ENCODE measurements at regions not wholly inside any gene's neighbourhood (a gene's known extent, or its start where the extent isn't known, plus 50 kb on each side); places are given as distances from the start of the nearest gene placed in this dataset.

DNA sequence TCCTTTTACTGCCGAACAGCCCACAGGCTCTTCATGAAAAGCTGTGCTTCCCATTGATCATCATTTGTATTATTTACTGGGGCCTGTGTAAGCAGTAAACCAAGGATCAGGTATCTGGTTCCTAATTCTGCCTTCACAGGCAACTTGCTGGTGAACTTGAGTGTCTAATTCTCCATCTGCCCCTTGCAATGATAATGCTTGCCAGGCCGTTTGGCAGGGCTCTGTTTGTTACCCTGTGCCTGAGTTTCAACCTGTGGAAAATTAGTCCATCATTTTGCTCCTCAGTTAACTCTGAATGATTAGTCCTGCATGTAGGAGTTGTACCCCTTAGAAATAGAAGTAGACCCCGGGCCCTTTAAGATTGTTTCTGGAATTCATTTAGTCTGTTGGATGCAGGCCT lies 298.4 kb upstream of the CADM1 start:
- no peak overlapping the region for H3K4me3 ChIP-seq (ENCODE audit: low read depth, low read length)
- no peak for DNase-seq (ENCODE audit: low read depth)

DNA sequence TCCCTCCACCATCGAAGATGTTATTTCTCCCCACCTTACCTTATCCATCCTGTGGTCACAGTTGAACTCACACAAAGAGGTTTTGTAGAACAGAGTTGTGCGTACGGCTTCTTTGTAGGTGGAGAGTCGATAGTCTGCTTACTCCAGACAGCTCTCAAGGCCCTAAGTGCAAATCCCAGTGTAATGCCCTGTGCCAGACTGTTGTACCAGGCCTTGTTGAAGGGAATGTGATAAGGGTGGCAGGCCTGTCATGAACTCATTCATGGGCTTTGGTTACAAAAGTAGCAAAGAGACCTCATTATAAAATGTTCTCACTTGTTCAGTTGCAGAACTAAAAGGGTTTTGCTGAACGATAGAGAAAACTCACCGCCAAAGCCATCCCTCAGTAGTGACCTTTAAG lies 288.7 kb upstream of the CADM1 start:
- no peak for DNase-seq (ENCODE audit: low read depth)
- H3K4me3 ChIP-seq (ENCODE audit: low read depth, low read length): no peak overlapping the region

DNA sequence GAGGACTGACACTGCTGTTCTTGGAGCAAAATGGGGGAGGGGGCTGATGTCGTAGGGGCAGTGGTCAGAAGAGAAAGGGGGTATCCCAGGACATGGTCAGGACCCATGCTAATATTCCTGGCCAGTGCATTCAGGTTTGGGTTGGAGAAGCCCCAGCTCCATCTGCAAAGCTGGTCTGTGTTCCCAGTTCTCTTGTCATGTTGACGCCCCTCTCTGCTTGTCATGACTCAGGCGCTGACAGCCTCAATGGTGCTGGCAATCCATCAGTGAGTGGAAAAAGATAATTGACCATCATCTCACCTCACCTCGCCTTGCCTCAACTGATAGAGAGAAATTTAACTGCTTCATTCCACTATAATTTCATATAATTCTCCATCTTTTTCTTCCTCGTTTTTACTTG lies 283.1 kb upstream of the CADM1 start:
- no peak overlapping the region for H3K4me3 ChIP-seq (ENCODE audit: low read depth, low read length)
- no peak for DNase-seq (ENCODE audit: low read depth)

DNA sequence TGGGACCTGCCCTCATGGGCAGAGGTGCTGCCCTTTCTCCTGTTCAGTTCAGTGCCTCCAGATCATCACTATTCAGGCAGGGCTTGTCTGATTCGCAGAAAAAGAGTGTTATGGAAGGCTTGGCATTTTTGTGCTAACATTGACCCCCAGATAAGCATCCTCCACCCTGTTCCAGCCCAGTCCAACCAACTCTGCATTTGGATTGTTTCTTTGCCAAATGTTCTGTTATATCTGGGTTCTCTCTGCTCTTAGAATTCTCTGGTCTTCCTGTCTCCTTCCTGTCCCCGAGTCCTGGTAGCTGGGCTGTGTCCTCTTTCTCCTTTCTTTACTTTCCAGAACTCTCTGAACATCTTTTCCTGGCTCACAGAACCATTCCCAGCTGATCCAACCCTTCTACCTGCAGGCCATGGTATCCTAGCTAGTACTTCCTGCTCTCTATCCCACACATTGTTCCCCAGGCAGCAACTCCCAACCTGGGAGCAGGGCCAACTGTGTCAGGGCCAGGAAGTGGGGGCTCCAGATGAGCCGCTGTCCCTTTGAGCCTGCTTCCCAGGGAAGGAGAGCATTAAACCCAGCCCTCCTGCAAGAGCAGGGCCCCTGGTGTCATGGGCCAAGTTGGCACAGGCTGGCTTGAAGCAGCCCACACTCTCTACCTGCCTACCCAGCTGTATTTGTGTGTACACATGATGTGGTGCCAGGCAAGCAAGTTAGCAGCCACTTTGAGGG lies 280.7 kb upstream of the CADM1 start:
- no peak for DNase-seq (ENCODE audit: low read depth)

DNA sequence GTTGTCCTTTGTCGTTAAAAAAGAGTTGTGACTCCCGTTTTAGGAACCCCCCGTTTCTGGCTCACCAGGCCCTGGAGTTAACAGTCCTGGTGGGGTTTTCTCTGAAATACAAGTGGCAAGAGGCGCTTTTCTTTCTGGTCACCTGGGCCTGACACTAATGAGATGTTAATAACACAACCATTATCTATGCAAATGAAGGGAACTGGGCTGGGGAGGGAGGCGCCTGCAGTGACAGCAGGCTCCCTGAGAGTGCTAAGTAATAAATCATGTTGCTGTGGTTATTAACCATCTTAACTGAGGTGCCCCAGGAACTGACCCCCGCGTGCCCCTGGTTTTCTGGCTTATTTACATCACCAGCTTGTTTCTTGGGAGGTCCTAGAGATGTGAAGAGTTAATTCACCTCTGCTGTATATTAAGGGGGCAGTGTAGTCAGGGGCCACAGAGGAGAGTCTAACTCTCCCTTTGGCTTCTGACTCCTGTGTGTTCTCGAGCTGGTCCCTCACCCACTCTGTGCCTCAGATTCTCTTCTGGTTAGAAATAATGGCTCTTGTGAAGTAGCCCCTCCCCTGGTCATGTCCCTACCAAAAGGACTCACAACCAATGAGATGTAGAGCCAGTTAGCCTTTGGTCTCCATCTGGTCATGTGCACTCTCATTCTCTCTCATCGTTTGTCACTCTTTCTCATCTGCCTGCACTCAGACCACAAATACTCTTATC lies 276.6 kb upstream of the CADM1 start:
- H3K4me3 ChIP-seq (ENCODE audit: low read depth, low read length): no peak overlapping the region
- no peak for DNase-seq (ENCODE audit: low read depth)

More for the DNA sequence above, 280.7 kb upstream of the CADM1 start:
- no peak overlapping the region for H3K4me3 ChIP-seq (ENCODE audit: low read depth, low read length)

DNA sequence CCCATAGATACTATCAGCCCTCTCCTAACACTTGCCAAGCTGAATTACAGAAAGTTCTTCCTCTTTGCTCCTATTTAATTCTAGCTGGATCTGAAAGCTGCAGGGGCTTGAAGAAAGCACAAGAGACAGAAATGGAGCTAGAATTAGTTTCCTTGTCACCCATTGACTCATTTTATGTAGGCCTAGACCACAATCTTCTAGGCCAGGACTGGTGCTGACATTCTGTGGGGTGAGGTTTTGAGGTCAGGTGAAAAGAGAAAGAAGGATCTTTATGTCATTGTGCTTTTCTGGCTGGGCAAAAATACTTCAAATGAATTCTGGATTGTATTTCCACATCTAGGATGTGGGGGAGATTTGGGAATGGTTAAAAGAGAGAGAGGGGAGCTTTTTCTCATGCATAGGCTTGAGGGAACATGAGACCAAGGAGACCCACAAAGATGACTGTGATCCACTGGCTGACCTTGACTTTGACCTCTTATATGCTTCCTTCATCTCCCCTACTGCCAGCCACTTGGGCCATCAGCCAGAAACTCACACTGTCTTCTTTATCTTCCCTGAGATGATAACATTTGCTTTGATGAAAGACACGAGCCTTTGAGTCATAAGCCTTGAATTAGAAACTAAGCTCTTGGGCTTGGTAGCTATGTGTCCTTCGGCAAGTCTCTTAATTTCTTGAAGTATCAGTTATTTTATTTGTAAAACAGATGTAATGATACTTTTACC lies 274.9 kb upstream of the CADM1 start:
- H3K4me3 ChIP-seq (ENCODE audit: low read depth, low read length): no peak overlapping the region
- no peak for DNase-seq (ENCODE audit: low read depth)

DNA sequence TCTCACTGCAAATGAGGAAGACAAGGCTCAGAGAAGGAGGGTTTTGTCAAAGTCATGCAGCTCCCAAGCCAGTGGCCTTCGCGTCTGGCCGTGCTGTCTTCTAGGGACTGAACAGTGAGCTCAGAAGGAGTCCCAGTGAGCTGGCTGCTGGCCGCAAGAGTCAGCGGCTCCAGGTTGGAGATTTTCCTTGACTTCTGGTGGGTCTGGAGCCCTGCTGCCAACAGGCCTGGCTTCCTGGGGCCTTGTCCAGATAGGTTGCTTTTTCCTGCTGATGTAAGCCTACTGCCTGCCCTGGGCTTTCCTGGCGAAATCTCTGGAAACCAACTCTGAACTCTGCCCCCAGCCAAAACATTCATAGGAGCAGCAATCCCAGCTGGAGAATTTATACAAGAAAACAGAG lies 272.7 kb upstream of the CADM1 start:
- H3K4me3 ChIP-seq (ENCODE audit: low read depth, low read length): no peak overlapping the region
- DNase-seq (ENCODE audit: low read depth): no peak

DNA sequence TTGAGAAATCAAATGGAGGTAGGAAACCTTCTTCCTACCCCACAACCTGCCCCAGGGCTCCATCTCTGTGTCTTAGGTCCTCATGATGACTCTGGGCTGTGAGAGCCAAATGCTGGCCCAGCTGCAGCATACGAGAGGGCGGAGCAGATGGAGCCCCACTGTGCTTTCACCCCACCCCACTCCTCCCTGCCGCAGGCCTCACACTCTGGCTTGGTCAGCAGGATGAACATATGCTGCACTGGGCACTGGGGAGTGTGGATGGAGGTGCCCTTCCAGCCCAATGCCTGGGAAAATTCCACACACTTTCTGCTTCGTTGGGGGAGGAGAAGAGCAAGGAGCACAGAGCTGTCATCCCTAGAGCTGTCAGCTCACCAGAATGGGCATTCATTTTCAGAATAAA lies 271.6 kb upstream of the CADM1 start:
- no peak overlapping the region for H3K4me3 ChIP-seq (ENCODE audit: low read depth, low read length)
- no peak for DNase-seq (ENCODE audit: low read depth)

DNA sequence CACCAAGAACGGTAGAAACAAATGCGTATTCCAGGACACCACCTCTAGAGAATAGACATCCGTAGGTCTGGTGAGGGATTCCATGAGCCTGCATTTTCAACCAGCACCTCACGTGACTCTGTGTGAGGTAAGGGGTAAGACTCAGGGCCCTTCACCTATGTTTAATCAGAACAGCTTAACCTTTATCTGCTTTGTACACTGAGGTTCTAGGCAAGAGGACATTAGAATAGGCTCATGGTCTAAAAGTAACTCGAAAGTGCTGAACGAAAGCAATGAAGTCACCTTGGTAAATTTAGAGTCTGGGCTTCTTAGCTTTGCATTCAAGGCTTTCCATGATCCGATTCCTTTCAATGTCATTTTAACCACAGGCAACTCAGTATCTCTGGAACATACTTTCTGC lies 270.5 kb upstream of the CADM1 start:
- no peak for DNase-seq (ENCODE audit: low read depth)
- H3K4me3 ChIP-seq (ENCODE audit: low read depth, low read length): no peak overlapping the region

DNA sequence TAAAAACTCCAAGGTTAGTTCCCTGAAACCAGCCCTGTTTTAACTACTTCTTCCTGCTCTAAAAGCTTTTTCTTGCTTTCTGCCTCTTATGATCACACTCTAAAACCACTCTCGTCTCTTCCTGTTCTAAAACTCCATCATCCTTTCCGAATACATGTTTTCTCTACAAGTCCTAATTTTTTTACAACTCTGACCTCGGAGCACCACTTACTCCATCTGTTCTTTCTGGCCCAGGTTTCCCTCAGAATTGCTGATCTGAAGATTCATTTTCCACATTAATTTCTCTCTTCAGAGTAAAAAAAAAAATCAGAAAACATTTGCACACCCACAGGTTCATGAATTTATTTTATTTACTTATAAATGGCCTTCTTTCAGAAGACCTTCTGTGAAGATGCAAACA lies 265.7 kb upstream of the CADM1 start:
- no peak overlapping the region for H3K4me3 ChIP-seq (ENCODE audit: low read depth, low read length)
- no peak for DNase-seq (ENCODE audit: low read depth)

DNA sequence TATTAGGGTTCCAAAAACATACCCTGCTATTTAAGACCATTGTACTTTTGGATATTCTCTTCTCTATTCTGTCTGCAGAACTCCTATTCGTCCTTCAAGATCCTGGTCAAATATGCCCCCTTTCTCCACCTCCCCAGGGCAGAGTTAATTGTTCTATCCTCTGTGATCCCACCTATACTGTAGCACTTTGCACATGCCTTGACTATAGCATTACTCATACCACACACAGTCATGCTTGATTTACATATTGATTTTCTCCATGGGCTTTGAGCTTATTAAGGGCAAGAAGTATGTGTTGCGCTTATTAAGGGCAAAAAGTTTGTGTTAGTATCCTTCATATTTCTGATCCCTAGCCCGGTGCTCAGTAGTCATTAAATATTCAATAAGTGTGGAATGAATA lies 263.7 kb upstream of the CADM1 start:
- H3K4me3 ChIP-seq (ENCODE audit: low read depth, low read length): no peak overlapping the region
- no peak for DNase-seq (ENCODE audit: low read depth)

DNA sequence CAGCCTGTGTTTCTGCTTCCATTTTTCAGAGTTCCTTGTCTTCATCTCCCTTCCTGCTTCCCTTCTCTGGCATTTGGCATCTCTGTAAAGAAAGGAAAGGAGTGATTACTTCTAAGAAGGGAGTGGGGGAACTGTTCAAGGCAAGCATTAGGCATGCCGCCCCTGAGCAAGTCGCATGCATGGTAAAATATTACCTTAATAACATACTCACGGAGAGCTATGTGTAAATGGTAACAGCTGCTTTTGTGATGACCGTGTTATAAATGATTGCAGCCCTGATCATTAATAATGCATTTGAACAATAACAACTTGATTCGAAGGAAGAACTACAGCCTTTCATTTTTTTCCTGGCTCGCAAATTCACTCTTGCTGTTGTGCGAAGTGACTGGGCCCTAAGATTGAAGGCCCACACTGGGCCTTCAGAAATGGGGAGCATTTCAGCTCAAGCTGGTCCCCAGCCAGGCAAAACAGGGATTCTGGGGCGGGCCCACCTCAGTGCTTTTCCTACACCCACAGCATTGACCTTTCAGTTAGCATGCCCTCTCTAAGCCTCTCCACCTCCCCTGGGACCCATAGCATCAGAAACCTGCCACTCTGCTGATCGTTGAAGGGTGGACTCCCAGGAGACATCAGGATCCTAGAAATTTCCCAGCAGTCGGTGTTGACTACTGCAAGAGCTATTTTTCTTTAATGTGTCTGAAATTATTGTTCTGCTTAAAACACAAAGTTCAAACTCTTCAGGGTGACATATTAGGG lies 263.0 kb upstream of the CADM1 start:
- no peak for DNase-seq (ENCODE audit: low read depth)
- no peak overlapping the region for H3K4me3 ChIP-seq (ENCODE audit: low read depth, low read length)

DNA sequence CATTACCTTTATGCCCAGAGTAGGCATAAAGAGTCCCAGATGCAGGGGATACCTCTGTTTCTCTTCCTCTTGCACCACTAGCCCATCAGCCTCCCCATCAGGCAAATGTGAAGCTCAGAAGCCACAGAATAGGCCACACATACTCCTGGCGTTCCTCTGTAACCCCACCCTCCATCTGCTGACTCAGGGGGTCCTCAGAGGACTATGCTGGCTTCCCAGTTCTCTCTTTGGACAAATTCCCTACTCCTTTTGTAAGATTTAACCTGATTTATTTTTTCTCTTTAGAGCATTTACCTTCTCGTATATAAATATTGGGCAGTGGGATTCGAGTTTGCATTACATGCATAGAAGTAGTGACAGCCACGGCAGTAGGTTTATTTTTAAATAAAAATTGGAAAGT lies 262.3 kb upstream of the CADM1 start:
- DNase-seq (ENCODE audit: low read depth): no peak
- no peak overlapping the region for H3K4me3 ChIP-seq (ENCODE audit: low read depth, low read length)

DNA sequence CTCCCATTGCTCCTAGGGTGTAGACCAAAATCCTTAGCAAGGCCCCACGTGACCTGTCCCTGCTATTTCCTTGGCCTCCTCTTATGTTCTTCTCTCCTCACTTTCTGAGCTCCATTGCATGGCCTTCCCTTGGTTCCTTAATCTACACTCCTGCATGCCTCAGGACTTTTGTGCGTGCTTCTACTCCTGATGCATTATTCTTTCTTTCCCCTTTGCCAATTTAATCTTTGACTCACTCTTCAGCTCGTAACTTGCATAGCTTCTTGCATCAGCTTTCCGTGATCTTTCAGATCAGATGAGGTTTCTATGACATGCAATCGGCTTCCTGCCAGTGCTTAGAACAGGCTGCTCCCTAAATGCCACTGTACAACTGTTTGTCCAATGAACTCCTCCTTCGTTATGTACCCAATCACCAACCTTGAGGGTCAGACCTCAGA lies 261.6 kb upstream of the CADM1 start:
- no peak overlapping the region for H3K4me3 ChIP-seq (ENCODE audit: low read depth, low read length)
- DNase-seq (ENCODE audit: low read depth): no peak

DNA sequence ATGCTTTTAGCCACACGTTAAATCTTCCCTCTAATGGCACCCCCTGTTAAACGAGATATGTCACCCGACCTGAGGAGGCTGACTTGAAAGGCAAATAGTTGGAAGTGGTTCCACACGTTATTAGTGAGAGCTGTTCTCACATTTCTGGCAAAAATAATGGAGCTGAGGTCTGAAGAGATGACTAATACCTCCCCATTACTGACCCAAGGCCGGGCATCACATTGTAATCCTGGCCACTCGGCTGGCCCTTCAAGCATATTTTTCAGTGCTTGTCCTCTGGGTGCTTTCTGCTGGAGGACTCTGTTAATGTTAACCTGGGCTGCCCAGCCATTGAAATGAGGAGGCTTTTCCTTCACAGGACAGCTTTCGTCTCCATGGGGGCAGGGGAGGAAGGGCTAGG lies 260.0 kb upstream of the CADM1 start:
- no peak overlapping the region for H3K4me3 ChIP-seq (ENCODE audit: low read depth, low read length)
- DNase-seq (ENCODE audit: low read depth): no peak

DNA sequence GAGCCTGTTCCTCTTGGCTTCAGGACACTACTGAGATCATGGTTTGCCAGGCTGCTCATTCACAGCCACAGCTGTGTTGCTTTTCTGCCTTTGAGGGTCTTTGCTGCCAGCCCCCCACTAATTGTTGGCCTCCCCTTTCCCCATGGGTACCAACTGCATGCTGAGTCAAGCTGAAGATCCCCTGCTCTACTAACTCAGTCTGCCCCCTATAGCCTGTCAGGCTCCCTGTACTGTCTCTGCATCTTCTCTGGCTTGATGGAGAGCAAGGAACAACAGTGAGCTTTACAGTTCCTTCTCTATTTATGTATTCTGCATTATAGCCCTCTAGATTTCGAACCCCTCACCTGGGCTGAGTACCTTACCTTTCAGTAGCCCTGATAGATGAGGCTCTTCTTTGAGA lies 257.6 kb upstream of the CADM1 start:
- no peak overlapping the region for H3K4me3 ChIP-seq (ENCODE audit: low read depth, low read length)
- DNase-seq (ENCODE audit: low read depth): no peak

DNA sequence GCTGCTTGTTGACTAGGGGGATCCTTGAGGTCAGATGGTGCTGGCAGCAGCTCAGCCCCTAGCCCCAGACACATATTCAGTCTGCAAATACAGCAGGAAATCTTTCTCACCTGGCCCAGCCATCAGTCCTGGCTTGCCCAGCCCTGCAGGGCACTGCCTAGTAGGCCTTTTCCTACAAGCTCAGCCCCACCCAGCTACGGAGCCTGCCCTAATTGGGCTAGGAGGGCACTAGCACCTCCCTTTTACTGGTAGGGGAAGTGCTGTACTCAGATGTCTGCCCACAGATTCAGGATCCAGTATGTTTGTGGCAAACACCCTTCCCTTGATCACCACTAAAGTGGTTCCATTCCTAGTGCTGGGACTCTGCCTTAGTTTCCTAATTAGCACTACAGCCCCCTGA lies 257.1 kb upstream of the CADM1 start:
- no peak overlapping the region for H3K4me3 ChIP-seq (ENCODE audit: low read depth, low read length)
- no peak for DNase-seq (ENCODE audit: low read depth)

DNA sequence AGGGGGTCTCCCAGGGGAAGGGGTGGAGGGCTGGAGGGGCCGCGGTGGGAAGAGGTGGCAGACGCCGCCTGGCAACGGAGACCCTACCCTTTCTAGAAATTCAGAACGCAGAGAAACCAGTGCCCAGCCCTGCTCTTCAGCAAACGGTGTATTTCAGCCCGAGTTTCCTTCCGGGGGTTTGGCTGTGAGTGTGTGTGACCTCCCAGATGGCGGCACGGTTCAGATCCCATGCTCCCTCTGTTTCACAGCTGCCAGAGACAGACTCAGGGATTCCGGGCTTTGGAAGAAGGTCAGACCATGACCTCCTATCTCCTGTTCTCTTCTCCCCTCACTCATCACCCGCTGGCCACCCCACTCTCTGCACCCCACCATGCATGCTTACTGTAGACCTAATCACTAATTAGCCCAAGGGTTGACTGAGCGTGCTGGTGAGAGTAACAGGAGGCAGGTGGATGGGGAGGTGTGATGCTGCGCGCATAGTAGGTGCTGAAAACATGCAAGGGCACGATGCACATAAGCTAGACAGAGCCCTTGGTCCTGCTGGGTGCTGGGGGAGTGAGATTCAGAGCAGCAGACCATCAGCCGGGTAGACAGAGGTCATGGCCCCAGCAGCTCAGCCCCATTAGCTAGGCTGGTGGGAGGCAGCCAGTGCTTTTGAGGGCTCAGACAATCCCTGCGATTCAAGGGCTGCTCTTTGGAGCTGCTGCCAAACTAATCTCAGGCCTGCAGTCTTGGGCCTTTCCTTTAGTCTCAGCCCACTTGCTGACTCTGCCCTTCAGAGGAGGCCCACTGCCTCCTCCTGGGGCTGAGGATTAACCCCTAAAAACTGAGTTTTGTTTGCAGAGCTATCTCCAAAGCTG lies 256.5 kb upstream of the CADM1 start:
- DNase-seq (ENCODE audit: low read depth): no peak
- peak overlapping the region; percentile 21 for H3K4me3 ChIP-seq (ENCODE audit: low read depth, low read length)
